ELF-1 (cell line): ENCODE measurements at regions not wholly inside any gene's neighbourhood (a gene's known extent, or its start where the extent isn't known, plus 50 kb on each side); places are given as distances from the start of the nearest gene placed in this dataset.
"Not testable (repeated sequence)": the region's sequence is repeated elsewhere in the genome, so short reads cannot be mapped to it uniquely, and the experiment has no call there.

Source experiments
- DNase-seq: peaks from one replicate; pipeline ENCODE4 v3.0.0-alpha.2; 2016; ENCODE audit warnings: low read depth, low spot score

DNA sequence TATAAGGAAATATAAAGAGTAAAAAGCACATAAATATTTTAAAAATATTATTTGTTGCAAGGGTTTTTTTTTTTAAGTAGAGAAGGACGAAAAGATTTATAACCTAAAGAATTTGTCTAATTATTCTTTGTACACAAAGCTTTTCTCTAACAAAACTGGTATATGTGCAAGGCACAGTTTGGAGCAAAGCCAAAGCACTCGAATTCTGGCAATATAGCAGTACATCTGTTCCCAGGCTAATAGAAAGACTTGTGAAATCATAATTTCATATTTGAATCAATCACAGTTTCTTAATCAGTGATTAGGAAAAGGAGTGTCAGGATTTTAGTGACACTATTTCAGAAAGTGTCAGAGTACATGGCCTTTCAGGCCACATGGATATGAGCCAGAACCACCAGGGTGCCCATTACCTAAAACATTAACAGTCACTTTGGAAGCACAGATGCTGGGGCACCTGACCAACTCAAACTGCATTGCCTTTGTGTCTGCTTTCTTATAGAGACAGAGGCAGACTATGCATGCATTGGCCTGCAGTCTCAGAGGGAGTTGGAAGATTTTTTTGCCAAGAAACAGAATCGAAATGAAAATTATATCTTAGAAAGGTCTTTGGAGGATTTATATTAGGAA lies 651.8 kb upstream of the SGO1 start:
- no peak for DNase-seq

DNA sequence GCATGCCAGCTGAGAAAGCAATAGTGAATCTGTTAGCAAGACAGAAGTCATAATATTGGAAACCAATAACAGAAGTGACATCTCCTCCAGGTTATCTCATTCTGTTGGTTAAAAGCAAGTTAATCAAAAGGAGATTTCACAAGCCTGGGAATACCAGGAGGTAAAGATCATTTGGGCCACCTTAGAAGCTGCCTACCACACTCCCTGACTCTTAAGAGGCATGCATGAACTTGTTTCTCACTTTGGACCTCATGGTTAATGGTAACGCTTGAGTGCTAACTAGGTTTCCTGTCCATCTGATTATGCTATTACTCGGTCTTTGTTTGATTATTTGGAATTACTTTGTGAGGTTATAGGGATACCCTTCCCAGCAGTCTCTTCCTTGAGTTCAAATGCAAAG lies 650.8 kb upstream of the SGO1 start:
- no peak for DNase-seq

DNA sequence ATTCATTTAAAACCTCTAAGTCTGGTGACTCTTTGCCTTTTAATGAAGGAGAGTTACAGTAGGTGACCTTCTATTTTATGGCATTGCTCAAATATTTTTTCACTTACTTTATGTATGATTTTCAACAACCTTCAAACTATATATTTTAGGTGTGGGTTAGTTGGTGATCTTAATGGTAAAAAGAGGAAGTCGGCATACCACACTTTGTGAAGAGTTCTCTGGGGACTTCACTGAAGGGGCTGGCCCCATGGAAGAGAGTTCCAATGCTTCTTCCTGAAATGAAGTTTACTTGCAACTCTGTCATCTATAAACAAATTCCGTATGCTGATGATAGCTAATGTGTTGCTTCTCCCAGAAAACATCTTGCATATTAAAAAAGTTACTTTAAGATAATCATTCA lies 647.0 kb upstream of the SGO1 start:
- no peak for DNase-seq

- no peak for DNase-seq
Measured at GRCh38 chr3:20822251-20822650, 636.2 kb upstream of the SGO1 start.

DNA sequence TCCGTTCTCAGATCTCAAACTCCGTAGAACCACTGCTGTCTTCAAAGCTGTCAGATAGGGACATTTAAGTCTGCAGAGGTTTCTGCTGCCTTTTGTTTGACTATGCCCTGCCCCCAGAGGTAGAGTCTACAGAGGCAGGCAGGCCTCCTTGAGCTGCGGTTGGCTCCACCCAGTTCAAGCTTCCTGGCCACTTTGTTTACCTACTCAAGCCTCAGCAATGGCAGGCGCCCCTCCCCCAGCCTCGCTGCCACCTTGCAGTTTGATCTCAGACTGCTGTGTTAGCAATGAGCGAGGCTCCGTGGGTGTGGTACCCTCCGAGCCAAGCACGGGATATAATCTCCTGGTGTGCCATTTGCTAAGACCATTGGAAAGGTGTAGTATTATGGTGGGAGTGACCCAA lies 634.9 kb upstream of the SGO1 start:
- DNase-seq = not testable (repeated sequence)

DNA sequence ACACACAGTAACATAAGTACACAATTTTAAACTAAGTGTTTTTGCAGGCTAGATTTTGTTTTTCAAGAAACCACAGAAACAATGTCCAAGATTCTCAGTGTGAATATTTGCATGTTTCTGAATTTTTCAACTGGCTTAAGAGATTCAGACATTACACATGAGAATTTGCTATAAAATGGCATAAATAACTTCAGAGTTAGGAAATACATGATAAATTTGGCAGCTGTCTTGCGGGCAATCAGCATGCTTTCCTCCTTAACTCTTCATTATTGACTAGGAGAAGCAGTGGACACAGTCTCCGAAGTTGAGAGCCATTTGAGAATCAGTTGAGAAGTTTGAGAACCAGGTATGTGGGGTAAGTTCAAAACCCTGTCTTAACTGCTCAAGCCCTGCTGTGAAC lies 625.6 kb upstream of the SGO1 start:
- no peak for DNase-seq

DNA sequence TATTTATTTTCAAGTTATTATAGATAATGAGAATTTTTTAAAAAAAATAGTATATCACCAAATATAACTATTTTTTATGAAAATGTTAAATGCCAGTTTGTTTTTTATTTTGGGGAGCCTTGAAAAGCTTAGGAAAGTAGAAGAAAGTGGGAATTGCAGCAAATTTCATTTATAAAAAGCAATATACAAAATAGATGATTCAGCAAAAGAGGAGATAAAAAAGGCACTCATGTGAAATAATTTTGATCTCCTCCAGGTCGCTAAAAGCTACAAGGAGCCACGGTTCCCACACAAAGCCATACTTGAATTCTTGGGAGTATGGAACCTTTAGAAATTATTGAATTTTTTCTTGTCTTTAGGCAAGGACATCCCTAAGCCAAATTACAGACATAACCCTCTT lies 625.0 kb upstream of the SGO1 start:
- no peak for DNase-seq

GRCh38 chr3:20810555-20810954 lies 624.5 kb upstream of the SGO1 start:
- no peak for DNase-seq

GRCh38 chr3:20809356-20809755 lies 623.4 kb upstream of the SGO1 start:
- DNase-seq = no peak

- DNase-seq = no peak
Measured at GRCh38 chr3:20808864-20809263, 622.9 kb upstream of the SGO1 start.

DNA sequence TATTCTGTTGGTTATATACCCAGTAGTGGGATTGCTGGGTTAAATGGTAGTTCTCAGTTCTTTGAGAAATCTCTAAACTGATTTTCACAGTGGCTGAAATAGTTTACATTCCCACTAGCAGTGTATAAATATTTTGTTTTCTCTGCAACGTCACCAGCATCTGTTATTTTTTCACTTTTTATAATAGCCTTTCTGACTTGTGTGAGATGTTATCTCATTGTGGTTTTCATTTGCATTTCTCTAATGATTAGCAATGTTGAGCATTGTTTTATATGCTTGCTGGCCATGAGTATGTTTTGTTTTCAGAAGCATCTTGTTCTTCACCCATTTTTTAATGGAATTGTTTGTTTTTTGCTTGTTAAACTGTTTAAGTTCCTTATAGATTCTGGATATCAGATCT lies 612.7 kb upstream of the SGO1 start:
- no peak for DNase-seq

DNA sequence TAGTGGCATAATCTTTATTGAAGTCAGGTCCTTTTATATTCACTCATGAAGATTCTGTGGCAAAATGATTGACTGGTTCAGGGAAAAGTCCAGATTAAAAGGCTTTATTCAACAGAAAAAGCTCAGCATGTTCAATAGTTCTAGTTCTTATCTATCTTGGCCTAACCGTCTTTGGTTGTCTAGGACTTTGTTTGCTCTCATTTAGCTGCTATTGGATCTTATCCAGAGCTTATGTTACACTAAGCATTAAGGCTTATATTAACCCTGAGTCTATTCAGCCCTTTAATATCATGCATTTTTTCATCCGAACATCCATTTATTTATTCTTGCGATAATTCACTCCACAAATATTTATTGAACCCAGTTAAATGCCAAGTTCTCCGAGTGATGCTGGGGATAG lies 601.0 kb upstream of the SGO1 start:
- DNase-seq = no peak

DNA sequence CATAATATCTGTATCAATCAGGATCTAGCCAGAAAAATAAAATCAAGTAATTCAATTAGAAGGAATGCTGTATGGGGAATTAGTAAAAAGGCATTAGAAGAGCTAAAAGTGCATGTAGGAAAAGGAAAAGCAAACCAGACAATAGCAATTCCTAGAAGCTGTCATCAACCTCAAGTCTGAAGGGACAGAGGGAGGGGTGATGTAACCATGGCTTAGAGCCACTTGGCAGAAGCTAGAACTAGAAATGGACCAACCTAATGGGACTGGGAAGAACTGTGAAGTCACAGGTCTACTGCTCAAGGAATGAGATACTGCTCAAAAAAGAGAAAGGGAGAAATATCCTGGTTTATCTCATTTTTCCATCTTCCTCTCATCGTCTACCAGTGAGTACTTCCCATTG lies 590.7 kb upstream of the SGO1 start:
- no peak for DNase-seq

DNA sequence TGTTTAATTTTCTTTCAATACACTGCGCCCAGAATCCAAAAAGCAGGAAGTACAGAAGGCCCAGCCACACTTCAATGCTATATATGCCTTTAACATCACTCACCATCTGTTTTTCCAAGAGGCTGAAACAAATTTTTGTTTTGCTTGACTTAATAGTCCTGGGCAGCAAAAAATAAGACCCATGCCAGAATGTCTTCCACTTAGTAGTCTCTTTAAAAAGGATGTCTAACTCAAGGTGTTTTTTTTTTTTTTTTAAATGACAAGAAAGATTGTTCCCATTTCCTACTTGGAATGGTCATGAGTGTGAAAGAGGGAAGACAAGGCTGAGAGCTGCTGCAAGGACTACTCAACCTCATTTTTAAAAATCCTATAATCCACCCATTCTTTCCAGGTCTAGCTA lies 590.3 kb upstream of the SGO1 start:
- DNase-seq = no peak

DNA sequence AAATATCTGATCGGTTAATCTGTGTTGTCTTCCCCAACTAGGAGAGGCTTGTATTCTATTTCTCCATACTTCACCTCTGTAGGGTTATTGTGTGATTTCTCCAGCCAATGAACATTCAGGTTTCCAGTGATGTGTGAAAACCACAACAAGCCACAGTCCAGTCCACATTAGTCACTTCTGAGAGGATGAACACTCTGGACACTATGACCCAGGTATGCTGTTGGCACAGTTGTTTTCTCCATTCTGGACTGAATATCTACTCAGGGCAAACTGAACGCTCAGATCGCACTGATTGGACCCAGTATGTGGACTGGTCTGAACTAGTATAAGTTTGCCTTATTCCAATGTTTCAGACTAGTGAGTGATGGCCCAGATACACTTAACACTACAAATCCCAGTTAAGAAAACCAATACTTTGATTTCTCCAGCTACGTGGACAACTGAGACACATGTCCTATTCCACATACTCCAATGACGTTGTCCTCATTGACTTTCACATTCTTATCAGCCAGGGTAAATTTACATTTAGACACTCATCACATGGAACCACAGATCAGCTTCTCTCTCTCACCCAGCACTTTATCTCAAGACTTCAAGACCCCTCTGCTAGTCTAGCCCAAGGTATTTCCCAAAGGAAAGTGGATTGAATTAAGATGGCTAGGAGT lies 587.4 kb upstream of the SGO1 start:
- no peak for DNase-seq

- no peak for DNase-seq
Measured at GRCh38 chr3:20772869-20773268, 586.9 kb upstream of the SGO1 start.

GRCh38 chr3:20769430-20769829 lies 583.4 kb upstream of the SGO1 start:
- DNase-seq = no peak

GRCh38 chr3:20760981-20761380 lies 575.0 kb upstream of the SGO1 start:
- DNase-seq = no peak

DNA sequence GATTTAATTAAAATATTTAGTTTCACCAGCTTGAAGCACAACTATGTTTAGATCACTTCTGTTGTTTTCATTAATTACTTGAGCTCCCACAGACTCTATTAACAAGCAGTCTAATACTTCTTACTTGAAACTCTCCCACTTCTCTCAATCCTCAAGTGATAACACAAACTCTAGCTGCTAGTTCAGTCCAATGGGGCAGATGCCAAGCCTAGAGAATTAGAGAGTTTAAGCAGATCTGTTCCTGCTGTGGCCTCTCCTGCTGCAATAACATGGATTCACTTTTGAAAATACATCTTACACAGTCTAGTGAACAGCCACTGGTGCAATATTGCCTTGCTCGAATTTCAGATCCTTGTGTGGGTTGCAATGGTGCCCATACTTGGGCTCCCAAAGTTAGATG lies 566.4 kb upstream of the SGO1 start:
- DNase-seq = no peak

- no peak for DNase-seq
Measured at GRCh38 chr3:20751296-20751695, 565.3 kb upstream of the SGO1 start.

GRCh38 chr3:20747741-20748140 lies 561.7 kb upstream of the SGO1 start:
- no peak for DNase-seq

GRCh38 chr3:20743553-20744321 lies 557.7 kb upstream of the SGO1 start:
- DNase-seq = no peak

- DNase-seq = no peak
Measured at GRCh38 chr3:20742903-20743552, 557.0 kb upstream of the SGO1 start.
